ENCODE measurements at regions not wholly inside any gene's neighbourhood (a gene's known extent, or its start where the extent isn't known, plus 50 kb on each side); places are given as distances from the start of the nearest gene placed in this dataset.
A peak's percentile ranks its signal among the peaks of the same experiment; 100 is the strongest.

- no peaks in the 10 kb centered on the region for H3K27me3 ChIP-seq (ENCODE audit: insufficient read depth, low read length)
- no peak overlapping the region for H3K27ac ChIP-seq (ENCODE audit: low read depth, low read length)
- H3K4me3 ChIP-seq (ENCODE audit: low read depth, low read length): no peak overlapping the region
- no peak overlapping the region for H2AFZ ChIP-seq (ENCODE audit: low read length, unreplicated experiment)
- H3K36me3 ChIP-seq (ENCODE audit: insufficient read depth, low read length): no peaks in the 10 kb centered on the region
- H3K79me2 ChIP-seq (ENCODE audit: control insufficient read depth, insufficient read depth, low read length, unreplicated experiment): no peaks in the 10 kb centered on the region
- peaks cover 23% of the 10 kb centered on the region for H3K4me1 ChIP-seq (ENCODE audit: control insufficient read depth, insufficient read depth, low read length, unreplicated experiment)
Observed at GRCh38 chr2:64784168-64785061, 130.7 kb upstream of the SERTAD2 start.

- no peaks in the 10 kb centered on the region for H3K27me3 ChIP-seq (ENCODE audit: insufficient read depth, low read length)
- peaks cover 23% of the 10 kb centered on the region for H3K4me1 ChIP-seq (ENCODE audit: control insufficient read depth, insufficient read depth, low read length, unreplicated experiment)
- no peak overlapping the region for H3K27ac ChIP-seq (ENCODE audit: low read depth, low read length)
- H3K4me3 ChIP-seq (ENCODE audit: low read depth, low read length): no peak overlapping the region
- H3K36me3 ChIP-seq (ENCODE audit: insufficient read depth, low read length): no peaks in the 10 kb centered on the region
- no peaks in the 10 kb centered on the region for H3K79me2 ChIP-seq (ENCODE audit: control insufficient read depth, insufficient read depth, low read length, unreplicated experiment)
- H2AFZ ChIP-seq (ENCODE audit: low read length, unreplicated experiment): no peak overlapping the region
Observed at GRCh38 chr2:64785245-64785644, 131.5 kb upstream of the SERTAD2 start.

GRCh38 chr2:64786343-64787018 lies 132.8 kb upstream of the SERTAD2 start:
- H3K27ac ChIP-seq (ENCODE audit: low read depth, low read length): no peak overlapping the region
- no peak overlapping the region for H2AFZ ChIP-seq (ENCODE audit: low read length, unreplicated experiment)
- H3K4me1 ChIP-seq (ENCODE audit: control insufficient read depth, insufficient read depth, low read length, unreplicated experiment): peaks cover 18% of the 10 kb centered on the region
- no peaks in the 10 kb centered on the region for H3K36me3 ChIP-seq (ENCODE audit: insufficient read depth, low read length)
- H3K79me2 ChIP-seq (ENCODE audit: control insufficient read depth, insufficient read depth, low read length, unreplicated experiment): no peaks in the 10 kb centered on the region
- no peak overlapping the region for H3K4me3 ChIP-seq (ENCODE audit: low read depth, low read length)
- H3K27me3 ChIP-seq (ENCODE audit: insufficient read depth, low read length): no peaks in the 10 kb centered on the region

- H2AFZ ChIP-seq (ENCODE audit: low read length, unreplicated experiment): no peak overlapping the region
- no peak overlapping the region for H3K27ac ChIP-seq (ENCODE audit: low read depth, low read length)
- no peak overlapping the region for H3K4me3 ChIP-seq (ENCODE audit: low read depth, low read length)
- H3K79me2 ChIP-seq (ENCODE audit: control insufficient read depth, insufficient read depth, low read length, unreplicated experiment): no peaks in the 10 kb centered on the region
- no peaks in the 10 kb centered on the region for H3K27me3 ChIP-seq (ENCODE audit: insufficient read depth, low read length)
- no peaks in the 10 kb centered on the region for H3K36me3 ChIP-seq (ENCODE audit: insufficient read depth, low read length)
- H3K4me1 ChIP-seq (ENCODE audit: control insufficient read depth, insufficient read depth, low read length, unreplicated experiment): peaks cover 16% of the 10 kb centered on the region
Observed at GRCh38 chr2:64787019-64787365, 133.3 kb upstream of the SERTAD2 start.

- Histone ChIP-seq H3K79me2 (ENCODE audit: control insufficient read depth, insufficient read depth, low read length, unreplicated experiment) (no peaks in the 10 kb centered on the region), H3K4me3 (ENCODE audit: low read depth, low read length) (no peak overlapping the region), H3K36me3 (ENCODE audit: insufficient read depth, low read length) (no peaks in the 10 kb centered on the region), H3K4me1 (ENCODE audit: control insufficient read depth, insufficient read depth, low read length, unreplicated experiment) (peaks cover 18% of the 10 kb centered on the region), H2AFZ (ENCODE audit: low read length, unreplicated experiment) (no peak overlapping the region), H3K27ac (ENCODE audit: low read depth, low read length) (no peak overlapping the region), H3K27me3 (ENCODE audit: insufficient read depth, low read length) (no peaks in the 10 kb centered on the region)
Observed at GRCh38 chr2:64787698-64788097, 134.0 kb upstream of the SERTAD2 start.

- no peak overlapping the region for H3K27ac ChIP-seq (ENCODE audit: low read depth, low read length)
- H3K36me3 ChIP-seq (ENCODE audit: insufficient read depth, low read length): no peaks in the 10 kb centered on the region
- no peaks in the 10 kb centered on the region for H3K27me3 ChIP-seq (ENCODE audit: insufficient read depth, low read length)
- H3K4me3 ChIP-seq (ENCODE audit: low read depth, low read length): no peak overlapping the region
- no peak overlapping the region for H2AFZ ChIP-seq (ENCODE audit: low read length, unreplicated experiment)
- H3K4me1 ChIP-seq (ENCODE audit: control insufficient read depth, insufficient read depth, low read length, unreplicated experiment): peaks cover 36% of the 10 kb centered on the region
- no peaks in the 10 kb centered on the region for H3K79me2 ChIP-seq (ENCODE audit: control insufficient read depth, insufficient read depth, low read length, unreplicated experiment)
Observed at GRCh38 chr2:64789466-64790320, 136.0 kb upstream of the SERTAD2 start.

GRCh38 chr2:64792300-64792699 lies 138.6 kb upstream of the SERTAD2 start:
- Histone ChIP-seq H2AFZ (ENCODE audit: low read length, unreplicated experiment) (no peak overlapping the region), H3K27ac (ENCODE audit: low read depth, low read length) (peak overlapping the region; percentile 97), H3K27me3 (ENCODE audit: insufficient read depth, low read length) (no peaks in the 10 kb centered on the region), H3K4me3 (ENCODE audit: low read depth, low read length) (no peak overlapping the region), H3K79me2 (ENCODE audit: control insufficient read depth, insufficient read depth, low read length, unreplicated experiment) (no peaks in the 10 kb centered on the region), H3K36me3 (ENCODE audit: insufficient read depth, low read length) (no peaks in the 10 kb centered on the region), H3K4me1 (ENCODE audit: control insufficient read depth, insufficient read depth, low read length, unreplicated experiment) (peaks cover 37% of the 10 kb centered on the region)

GRCh38 chr2:64792995-64793639 lies 139.4 kb upstream of the SERTAD2 start:
- Histone ChIP-seq H3K27me3 (ENCODE audit: insufficient read depth, low read length) (no peaks in the 10 kb centered on the region), H3K4me3 (ENCODE audit: low read depth, low read length) (peak overlapping the region; percentile 53), H2AFZ (ENCODE audit: low read length, unreplicated experiment) (peak overlapping the region; percentile 68), H3K4me1 (ENCODE audit: control insufficient read depth, insufficient read depth, low read length, unreplicated experiment) (peaks cover 45% of the 10 kb centered on the region), H3K27ac (ENCODE audit: low read depth, low read length) (peak overlapping the region; percentile 97), H3K79me2 (ENCODE audit: control insufficient read depth, insufficient read depth, low read length, unreplicated experiment) (no peaks in the 10 kb centered on the region), H3K36me3 (ENCODE audit: insufficient read depth, low read length) (no peaks in the 10 kb centered on the region)

- Histone ChIP-seq H3K27me3 (ENCODE audit: insufficient read depth, low read length) (no peaks in the 10 kb centered on the region), H3K36me3 (ENCODE audit: insufficient read depth, low read length) (no peaks in the 10 kb centered on the region), H3K4me1 (ENCODE audit: control insufficient read depth, insufficient read depth, low read length, unreplicated experiment) (peaks cover 51% of the 10 kb centered on the region), H3K79me2 (ENCODE audit: control insufficient read depth, insufficient read depth, low read length, unreplicated experiment) (no peaks in the 10 kb centered on the region), H3K27ac (ENCODE audit: low read depth, low read length) (peak overlapping the region; percentile 97), H3K4me3 (ENCODE audit: low read depth, low read length) (peak overlapping the region; percentile 53), H2AFZ (ENCODE audit: low read length, unreplicated experiment) (peak overlapping the region; percentile 68)
Observed at GRCh38 chr2:64793701-64794100, 140.0 kb upstream of the SERTAD2 start.

GRCh38 chr2:64794426-64794995 lies 140.8 kb upstream of the SERTAD2 start:
- Histone ChIP-seq H3K4me1 (ENCODE audit: control insufficient read depth, insufficient read depth, low read length, unreplicated experiment) (peaks cover 58% of the 10 kb centered on the region), H3K36me3 (ENCODE audit: insufficient read depth, low read length) (no peaks in the 10 kb centered on the region)

More at GRCh38 chr2:64794426-64794995, 140.8 kb upstream of the SERTAD2 start:
- Histone ChIP-seq H3K27me3 (ENCODE audit: insufficient read depth, low read length) (no peaks in the 10 kb centered on the region), H3K79me2 (ENCODE audit: control insufficient read depth, insufficient read depth, low read length, unreplicated experiment) (no peaks in the 10 kb centered on the region), H3K4me3 (ENCODE audit: low read depth, low read length) (peak overlapping the region; percentile 53; the same call in 1 of the 2 replicates), H2AFZ (ENCODE audit: low read length, unreplicated experiment) (no peak overlapping the region), H3K27ac (ENCODE audit: low read depth, low read length) (peak overlapping the region; percentile 97)

Data from ACC112 (cell line).